Kidney (tissue), 13 donors: ENCODE measurements at regions not wholly inside any gene's neighbourhood (a gene's known extent, or its start where the extent isn't known, plus 50 kb on each side); places are given as distances from the start of the nearest gene placed in this dataset.

Experiments
- DNase-seq, 5 donors: peaks; one replicate each; pipeline ENCODE4 v3.0.0-alpha.2; 2013 to 2020
- FAIRE-seq: peaks from 2 replicates; lab custom pipeline; 2012; peaks lifted over from hg19 to GRCh38; lab: Jason Lieb, UNC
- H3K27ac ChIP-seq, 2 donors: one replicate each; pipeline ENCODE4 v1.7.0; 2013; ENCODE audit warnings: low read depth in 2 of 2, low read length in 2 of 2, inconsistent platforms in 1 of 2
- H3K27me3 ChIP-seq: one replicate; pipeline ENCODE4 v1.7.1; 2013; ENCODE audit warnings: low read length, inconsistent platforms; ENCODE audit not compliant: control insufficient read depth, insufficient read depth
- H3K36me3 ChIP-seq, 3 donors: one replicate each; pipeline versions ENCODE4 v1.7.0 to v1.7.1; 2013; ENCODE audit warnings: low read length in 3 of 3, control low read depth in 1 of 3, inconsistent platforms in 1 of 3; ENCODE audit not compliant: insufficient read depth in 3 of 3, control insufficient read depth in 2 of 3
- H3K4me1 ChIP-seq, 3 donors: one replicate each; pipeline versions ENCODE4 v1.7.0 to v1.7.1; 2013; ENCODE audit warnings: low read length in 3 of 3, inconsistent platforms in 1 of 3, low read depth in 1 of 3; ENCODE audit not compliant: control insufficient read depth in 2 of 3, insufficient read depth in 2 of 3
- H3K4me3 ChIP-seq, 3 donors: one replicate each; pipeline versions ENCODE4 v1.7.0 to v1.8.1; 2013; ENCODE audit warnings: low read length in 3 of 3, control low read depth in 1 of 3, inconsistent platforms in 1 of 3
- H3K9ac ChIP-seq, 3 donors: one replicate each; pipeline versions ENCODE4 v1.7.0 to v1.7.1; 2013; ENCODE audit warnings: low read length in 3 of 3, control low read depth in 1 of 3, inconsistent platforms in 1 of 3
- H3K9me3 ChIP-seq, 3 donors: one replicate each; pipeline versions ENCODE4 v1.7.0 to v1.7.1; 2013; ENCODE audit warnings: low read length in 3 of 3, control low read depth in 1 of 3, inconsistent platforms in 1 of 3; ENCODE audit not compliant: control insufficient read depth in 2 of 3, insufficient read depth in 1 of 3
- CTCF ChIP-seq: IDR thresholded peaks from 3 replicates; pipeline ENCODE4 v1.5.1; 2012; ENCODE audit warnings: mild to moderate bottlenecking, moderate library complexity, borderline replicate concordance; ENCODE audit not compliant: insufficient read depth; ENCODE audit errors: extremely low read depth
- intact Hi-C: fragments of 100-400 bp; cut with DNase I; formaldehyde crosslinking; loops from one replicate; pipeline ENCODE4 v1.11.1; 2022
- donor health status: control.
- donor health status: control.
- donor health status: control.
- donor health status: control.
- donor health status: control.
- donor health status: DM: yes; HTN: yes; CAD: no.
- donor health status: Normal renal cell carcinoma (clear cell type).

- H3K27ac ChIP-seq, result no peak overlapping the region
- TF ChIP-seq CTCF, result no peak
- no peaks in the 10 kb centered on the region for H3K36me3 ChIP-seq
- intact Hi-C loops, result no loop called here
- no peak overlapping the region for H3K4me3 ChIP-seq
- no peaks in the 10 kb centered on the region for H3K9me3 ChIP-seq
- DNase-seq (peak in 1 of 5 donors; percentile 54), FAIRE-seq (no peak)
- H3K9ac ChIP-seq, result no peak overlapping the region
- no peaks in the 10 kb centered on the region for H3K4me1 ChIP-seq
- H3K27me3 ChIP-seq, result no peaks in the 10 kb centered on the region
Observed at GRCh38 chr18:76644580-76644979, 149.5 kb upstream of the ZNF516 start.

GRCh38 chr18:76643996-76644395 lies 149.0 kb upstream of the ZNF516 start:
- Histone ChIP-seq H3K27ac (no peak overlapping the region), H3K4me3 (no peak overlapping the region), H3K9me3 (no peaks in the 10 kb centered on the region), H3K4me1 (no peaks in the 10 kb centered on the region), H3K36me3 (no peaks in the 10 kb centered on the region), H3K27me3 (no peaks in the 10 kb centered on the region), H3K9ac (no peak overlapping the region)
- intact Hi-C loops, result no loop called here
- no peak for TF ChIP-seq CTCF
- DNase-seq (no peak), FAIRE-seq (no peak)

- no peak for DNase-seq
- no peaks in the 10 kb centered on the region for H3K36me3 ChIP-seq
- H3K9me3 ChIP-seq, result no peaks in the 10 kb centered on the region
- H3K27ac ChIP-seq, result no peak overlapping the region
- H3K27me3 ChIP-seq, result no peaks in the 10 kb centered on the region
- H3K4me3 ChIP-seq, result no peak overlapping the region
- TF ChIP-seq CTCF, result no peak
- H3K9ac ChIP-seq, result no peak overlapping the region
- intact Hi-C loops, result no loop called here
- H3K4me1 ChIP-seq, result no peaks in the 10 kb centered on the region
- no peak for FAIRE-seq
Observed at GRCh38 chr18:76643199-76643598, 148.2 kb upstream of the ZNF516 start.

GRCh38 chr18:76640438-76640837 lies 145.4 kb upstream of the ZNF516 start:
- Histone ChIP-seq H3K4me1 (no peaks in the 10 kb centered on the region), H3K27me3 (no peaks in the 10 kb centered on the region), H3K27ac (no peak overlapping the region), H3K9me3 (no peaks in the 10 kb centered on the region), H3K9ac (no peak overlapping the region), H3K36me3 (no peaks in the 10 kb centered on the region), H3K4me3 (no peak overlapping the region)
- FAIRE-seq, result no peak
- intact Hi-C loops, result no loop called here
- no peak for TF ChIP-seq CTCF
- no peak for DNase-seq
